Endothelial cell of umbilical vein (primary cell): ENCODE measurements at regions not wholly inside any gene's neighbourhood (a gene's known extent, or its start where the extent isn't known, plus 50 kb on each side); places are given as distances from the start of the nearest gene placed in this dataset.

Experiments used
- EZH2 ChIP-seq: IDR thresholded peaks from 2 replicates; pipeline ENCODE4 v1.6.1; 2012; ENCODE audit warnings: borderline replicate concordance, low read depth, mild to moderate bottlenecking, moderate library complexity, low read length, inconsistent platforms; ENCODE audit not compliant: severe bottlenecking
- FOS ChIP-seq: IDR thresholded peaks from 2 replicates; pipeline ENCODE4 v1.6.1; 2011; ENCODE audit warnings: mild to moderate bottlenecking, low read length, moderate library complexity, borderline replicate concordance; ENCODE audit not compliant: insufficient read depth
- GATA2 ChIP-seq: IDR thresholded peaks from 2 replicates; pipeline ENCODE4 v1.7.0; 2011; ENCODE audit warnings: low read depth, mild to moderate bottlenecking, moderate library complexity, mixed read lengths, low read length; ENCODE audit not compliant: insufficient read length, insufficient read depth
- JUN ChIP-seq: IDR thresholded peaks from 2 replicates; pipeline ENCODE4 v1.6.1; 2011; ENCODE audit warnings: borderline replicate concordance, low read depth; ENCODE audit not compliant: insufficient read length, insufficient read depth
- MYC ChIP-seq: IDR thresholded peaks from one replicate; pipeline ENCODE4 v1.6.1; 2011; ENCODE audit warnings: mild to moderate bottlenecking, low read depth, low read length
- POLR2A ChIP-seq: IDR thresholded peaks from 2 replicates; pipeline ENCODE4 v1.6.1; 2012; ENCODE audit warnings: low read depth, mild to moderate bottlenecking, control low read depth, low read length
- POLR2AphosphoS5 ChIP-seq: IDR thresholded peaks from 2 replicates; pipeline ENCODE4 v1.6.1; 2012; ENCODE audit warnings: low read depth, mild to moderate bottlenecking, control low read depth, low read length, moderate library complexity; ENCODE audit not compliant: insufficient read depth
- TF ChIP-seq, protein P1 (sequence below), 2 donors: IDR thresholded peaks; 1 replicate in 1 of 2; 2 replicates in 1 of 2; pipeline ENCODE4 v1.5.1; 2011; ENCODE audit warnings: low read length in 2 of 2, mild to moderate bottlenecking in 2 of 2, moderate library complexity in 2 of 2, control low read depth in 1 of 2, inconsistent platforms in 1 of 2, low read depth in 1 of 2; ENCODE audit not compliant: insufficient read depth in 1 of 2; ENCODE audit errors: extremely low read depth in 1 of 2
- TF ChIP-seq, protein P2 (sequence below): IDR thresholded peaks from 2 replicates; pipeline ENCODE4 v1.6.1; 2011; ENCODE audit not compliant: insufficient read depth, insufficient read length

GRCh38 chr10:118851062-118852035 lies 96.6 kb upstream of the CACUL1 start:
- TF ChIP-seq, protein P1, sequence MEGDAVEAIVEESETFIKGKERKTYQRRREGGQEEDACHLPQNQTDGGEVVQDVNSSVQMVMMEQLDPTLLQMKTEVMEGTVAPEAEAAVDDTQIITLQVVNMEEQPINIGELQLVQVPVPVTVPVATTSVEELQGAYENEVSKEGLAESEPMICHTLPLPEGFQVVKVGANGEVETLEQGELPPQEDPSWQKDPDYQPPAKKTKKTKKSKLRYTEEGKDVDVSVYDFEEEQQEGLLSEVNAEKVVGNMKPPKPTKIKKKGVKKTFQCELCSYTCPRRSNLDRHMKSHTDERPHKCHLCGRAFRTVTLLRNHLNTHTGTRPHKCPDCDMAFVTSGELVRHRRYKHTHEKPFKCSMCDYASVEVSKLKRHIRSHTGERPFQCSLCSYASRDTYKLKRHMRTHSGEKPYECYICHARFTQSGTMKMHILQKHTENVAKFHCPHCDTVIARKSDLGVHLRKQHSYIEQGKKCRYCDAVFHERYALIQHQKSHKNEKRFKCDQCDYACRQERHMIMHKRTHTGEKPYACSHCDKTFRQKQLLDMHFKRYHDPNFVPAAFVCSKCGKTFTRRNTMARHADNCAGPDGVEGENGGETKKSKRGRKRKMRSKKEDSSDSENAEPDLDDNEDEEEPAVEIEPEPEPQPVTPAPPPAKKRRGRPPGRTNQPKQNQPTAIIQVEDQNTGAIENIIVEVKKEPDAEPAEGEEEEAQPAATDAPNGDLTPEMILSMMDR (IDR thresholded peaks at IDR 0.05; ENCODE audit: extremely low read depth in 1 of 2, insufficient read depth in 1 of 2, low read depth in 1 of 2, low read length in 2 of 2): no peak
- no peak for TF ChIP-seq POLR2A
- TF ChIP-seq, protein P2, sequence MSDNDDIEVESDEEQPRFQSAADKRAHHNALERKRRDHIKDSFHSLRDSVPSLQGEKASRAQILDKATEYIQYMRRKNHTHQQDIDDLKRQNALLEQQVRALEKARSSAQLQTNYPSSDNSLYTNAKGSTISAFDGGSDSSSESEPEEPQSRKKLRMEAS: no peak
- no peak for TF ChIP-seq POLR2AphosphoS5
- no peak for TF ChIP-seq EZH2
- no peak for TF ChIP-seq FOS
- TF ChIP-seq JUN: no peak
- TF ChIP-seq MYC: no peak
- TF ChIP-seq GATA2: no peak
